PC-3 (cell line): ENCODE measurements at regions not wholly inside any gene's neighbourhood (a gene's known extent, or its start where the extent isn't known, plus 50 kb on each side); places are given as distances from the start of the nearest gene placed in this dataset.

Experiments
- ATAC-seq: fragments of 200-7000 bp; cut with Tn5 transposase; 2 replicates; pipeline ENCODE4 v1.9.1; 2020; ENCODE audit warnings: mild to moderate bottlenecking, moderate library complexity
- BruUV-seq: library from RNA; stranded (reverse); fragments of 400-500 nt; replicated peaks from 2 replicates; lab custom pipeline; 2021; lab: Mats Ljungman, UMichigan
- CTCF ChIA-PET: fragments of 300-600 bp; sonication (Branson Sonifier 250); formaldehyde crosslinking; loops from one replicate; lab custom pipeline; 2022; ENCODE audit warnings: antibody characterized with exemption; lab: Charles Lee
- POLR2A ChIA-PET: fragments of 300-600 bp; sonication (Branson Sonifier 250); formaldehyde crosslinking; loops from one replicate; lab custom pipeline; 2022; ENCODE audit warnings: antibody characterized with exemption; ENCODE audit not compliant: unreplicated experiment; lab: Charles Lee
- DNase-seq: peaks from one replicate; pipeline ENCODE4 v3.0.0-alpha.2; 2015
- H2AFZ ChIP-seq: fragments of 300-600 bp; sonication (generic); 2 replicates; pipeline ENCODE4 v1.6.0; 2016; ENCODE audit warnings: antibody characterized with exemption, low read length
- H3F3A ChIP-seq: fragments of 300-600 bp; sonication (generic); one replicate; pipeline ENCODE4 v1.6.0; 2017; ENCODE audit warnings: antibody characterized with exemption, low read length, control low read depth, mild to moderate bottlenecking; ENCODE audit not compliant: unreplicated experiment
- H3K27ac ChIP-seq: fragments of 300-600 bp; sonication (generic); 2 replicates; pipeline ENCODE4 v1.5.1; 2016; ENCODE audit warnings: mild to moderate bottlenecking, low read length
- H3K27me3 ChIP-seq: fragments of 300-600 bp; sonication (generic); 2 replicates; pipeline ENCODE4 v1.6.1; 2016; ENCODE audit warnings: low read length, mixed read lengths
- H3K36me3 ChIP-seq: fragments of 300-600 bp; sonication (generic); 2 replicates; pipeline ENCODE4 v1.6.1; 2016; ENCODE audit warnings: low read depth, mixed run types, low read length, mixed read lengths
- H3K4me1 ChIP-seq: fragments of 300-600 bp; sonication (generic); 2 replicates; pipeline ENCODE4 v1.5.1; 2016; ENCODE audit warnings: low read length; ENCODE audit not compliant: insufficient read depth
- H3K4me2 ChIP-seq: fragments of 300-600 bp; sonication (generic); 2 replicates; pipeline ENCODE4 v1.6.0; 2016; ENCODE audit warnings: low read length
- H3K4me3 ChIP-seq: fragments of 300-600 bp; sonication (generic); 2 replicates; pipeline ENCODE4 v1.5.1; 2016; ENCODE audit warnings: mild to moderate bottlenecking, low read length, mixed read lengths
- H3K79me2 ChIP-seq: fragments of 300-600 bp; sonication (generic); 2 replicates; pipeline ENCODE4 v1.6.1; 2017; ENCODE audit warnings: low read length, mixed read lengths
- H3K9ac ChIP-seq: fragments of 300-600 bp; sonication (generic); 2 replicates; pipeline ENCODE4 v1.6.0; 2016; ENCODE audit warnings: mild to moderate bottlenecking, low read length
- H3K9me2 ChIP-seq: fragments of 300-600 bp; sonication (generic); replicated peaks from 2 replicates; pipeline ENCODE4 v1.6.1; 2016; ENCODE audit warnings: mixed run types, low read length, mixed read lengths
- H3K9me3 ChIP-seq: fragments of 300-600 bp; sonication (generic); 2 replicates; pipeline ENCODE4 v1.6.1; 2016; ENCODE audit warnings: low read length, mixed read lengths
- H4K20me1 ChIP-seq: fragments of 300-600 bp; sonication (generic); 2 replicates; pipeline ENCODE4 v1.6.1; 2016; ENCODE audit warnings: low read length, mixed read lengths
- CTCF ChIP-seq: fragments of 300-600 bp; sonication (generic); conservative IDR thresholded peaks from 2 replicates; pipeline ENCODE4 v1.5.1; 2017; ENCODE audit warnings: antibody characterized with exemption, low read depth, mild to moderate bottlenecking, low read length
- EZH2 ChIP-seq: fragments of 300-600 bp; sonication (generic); IDR thresholded peaks from one replicate; pipeline ENCODE4 v1.6.1; 2017; ENCODE audit warnings: antibody characterized with exemption, mild to moderate bottlenecking, low read length; ENCODE audit not compliant: unreplicated experiment
- EZH2phosphoT487 ChIP-seq: fragments of 300-600 bp; sonication (generic); IDR thresholded peaks from 2 replicates; pipeline ENCODE4 v1.6.1; 2018; ENCODE audit warnings: mild to moderate bottlenecking, antibody characterized with exemption, low read length, borderline replicate concordance
- intact Hi-C: fragments of 100-400 bp; cut with micrococcal nuclease; formaldehyde crosslinking; loops from 2 replicates; pipeline ENCODE4 v1.9.0; 2023

GRCh38 chr10:8318956-8319355 lies 264.5 kb downstream of the GATA3 start:
- no peaks in the 10 kb centered on the region for H3K36me3 ChIP-seq
- H3K4me2 ChIP-seq = no peak overlapping the region
- no peak overlapping the region for H3K27ac ChIP-seq
- H2AFZ ChIP-seq = no peak overlapping the region
- ChIA-PET POLR2A (no interaction called here), CTCF (no interaction called here)
- H3K4me1 ChIP-seq = no peaks in the 10 kb centered on the region
- no peak overlapping the region for H3K9ac ChIP-seq
- no peaks in the 10 kb centered on the region; the same call in 1 of the 2 replicates for H3K27me3 ChIP-seq
- ATAC-seq = no peak
- no TSS peak for BruUV-seq
- H3K9me2 ChIP-seq = no peaks in the 10 kb centered on the region
- DNase-seq = no peak
- no peaks in the 10 kb centered on the region for H4K20me1 ChIP-seq
- no peaks in the 10 kb centered on the region for H3F3A ChIP-seq
- H3K9me3 ChIP-seq = no peaks in the 10 kb centered on the region
- intact Hi-C loops = loop anchor here (10.0 kb wide), 1 partner anchor 264 kb away; the partner anchor contains the start of gene GATA3
- H3K79me2 ChIP-seq = no peaks in the 10 kb centered on the region
- H3K4me3 ChIP-seq = no peak overlapping the region
- no peak for TF ChIP-seq EZH2
- no peak for TF ChIP-seq EZH2phosphoT487
- TF ChIP-seq CTCF = no peak

GRCh38 chr10:8319704-8320103 lies 265.2 kb downstream of the GATA3 start:
- Histone ChIP-seq H3K4me2 (no peak overlapping the region), H3K9me2 (no peaks in the 10 kb centered on the region), H3K27me3 (no peaks in the 10 kb centered on the region; the same call in 1 of the 2 replicates), H4K20me1 (no peaks in the 10 kb centered on the region), H3K9me3 (no peaks in the 10 kb centered on the region), H3K9ac (no peak overlapping the region), H3K4me1 (no peaks in the 10 kb centered on the region), H3F3A (no peaks in the 10 kb centered on the region), H3K36me3 (no peaks in the 10 kb centered on the region), H3K79me2 (no peaks in the 10 kb centered on the region), H3K4me3 (no peak overlapping the region), H3K27ac (no peak overlapping the region), H2AFZ (no peak overlapping the region)
- ChIA-PET CTCF (no interaction called here), POLR2A (no interaction called here)
- BruUV-seq = no TSS peak
- intact Hi-C loops = loop anchor here (10.0 kb wide), 1 partner anchor 265 kb away; the partner anchor contains the start of gene GATA3
- TF ChIP-seq EZH2phosphoT487 (no peak), CTCF (no peak), EZH2 (no peak)
- no peak for ATAC-seq
- DNase-seq = no peak

- ATAC-seq (no peak), DNase-seq (no peak)
- Histone ChIP-seq H3K79me2 (no peaks in the 10 kb centered on the region), H3K9ac (no peak overlapping the region), H2AFZ (no peak overlapping the region), H3K9me2 (no peaks in the 10 kb centered on the region), H4K20me1 (no peaks in the 10 kb centered on the region), H3K36me3 (no peaks in the 10 kb centered on the region), H3K4me2 (no peak overlapping the region), H3K9me3 (no peaks in the 10 kb centered on the region), H3F3A (no peaks in the 10 kb centered on the region), H3K4me1 (no peaks in the 10 kb centered on the region), H3K4me3 (no peak overlapping the region), H3K27me3 (peaks cover 12% of the 10 kb centered on the region), H3K27ac (no peak overlapping the region)
- intact Hi-C loops = no loop called here
- POLR2A ChIA-PET = no interaction called here
- no TSS peak for BruUV-seq
- no peak for TF ChIP-seq EZH2phosphoT487
- TF ChIP-seq CTCF = no peak
- no peak for TF ChIP-seq EZH2
- CTCF ChIA-PET = no interaction called here
Measured at GRCh38 chr10:8321990-8322389, 267.5 kb downstream of the GATA3 start.
